ENCODE measurements at regions not wholly inside any gene's neighbourhood (a gene's known extent, or its start where the extent isn't known, plus 50 kb on each side); places are given as distances from the start of the nearest gene placed in this dataset.
A peak's percentile ranks its signal among the peaks of the same experiment; 100 is the strongest.

DNA sequence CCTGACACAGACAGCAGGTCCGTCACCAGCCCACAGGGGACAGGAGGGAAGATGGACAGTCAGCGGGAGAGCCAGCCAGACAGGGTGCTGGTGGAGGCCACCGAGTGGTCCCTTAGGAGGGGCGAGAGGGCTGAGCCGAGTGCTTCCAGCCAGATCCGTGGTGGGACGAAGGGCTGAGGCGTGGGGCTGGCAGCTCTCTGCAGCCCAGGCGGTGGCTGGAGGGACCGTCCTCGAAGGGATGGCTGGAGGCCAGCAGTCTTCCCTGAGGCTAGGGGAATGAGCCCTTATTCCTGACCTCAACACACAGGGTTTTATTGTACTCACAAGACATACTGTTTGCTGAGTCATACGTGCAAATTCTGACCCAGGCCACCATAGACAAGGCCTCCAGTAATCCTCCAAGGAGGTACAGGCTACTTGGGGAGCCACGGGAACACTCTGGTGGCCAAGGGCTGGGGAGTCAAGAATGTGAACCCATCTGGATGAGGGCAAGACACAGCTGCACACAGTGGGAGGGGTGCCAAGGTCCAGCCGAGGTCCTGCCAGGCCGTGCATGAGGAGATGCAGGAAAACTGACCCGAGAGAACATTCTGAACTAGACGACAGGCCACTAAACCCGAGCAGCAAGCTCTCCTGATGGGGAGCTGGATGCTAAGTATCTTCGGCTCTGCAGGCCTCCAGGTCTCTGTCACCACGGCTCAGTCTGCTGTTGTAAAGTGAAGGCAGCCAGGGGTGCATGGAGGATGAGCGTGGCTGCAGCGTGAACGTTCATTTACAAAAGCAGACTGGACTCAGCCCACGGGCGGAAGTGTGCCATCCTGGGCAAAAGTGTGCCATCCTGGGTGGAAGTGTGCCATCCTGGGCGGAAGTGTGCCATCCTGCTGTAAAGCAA, 242.5 kb downstream of the TTLL2 start:
- TF ChIP-seq ZNF317 (CRISPR knock-in tag; IDR thresholded peaks at IDR 0.05): no peak
- TF ChIP-seq DPF2 (CRISPR knock-in tag; IDR thresholded peaks at IDR 0.05; ENCODE audit: borderline replicate concordance, low read depth): no peak
- no peak for TF ChIP-seq NBN (conservative IDR thresholded peaks at IDR 0.05)
- TF ChIP-seq, protein P1, sequence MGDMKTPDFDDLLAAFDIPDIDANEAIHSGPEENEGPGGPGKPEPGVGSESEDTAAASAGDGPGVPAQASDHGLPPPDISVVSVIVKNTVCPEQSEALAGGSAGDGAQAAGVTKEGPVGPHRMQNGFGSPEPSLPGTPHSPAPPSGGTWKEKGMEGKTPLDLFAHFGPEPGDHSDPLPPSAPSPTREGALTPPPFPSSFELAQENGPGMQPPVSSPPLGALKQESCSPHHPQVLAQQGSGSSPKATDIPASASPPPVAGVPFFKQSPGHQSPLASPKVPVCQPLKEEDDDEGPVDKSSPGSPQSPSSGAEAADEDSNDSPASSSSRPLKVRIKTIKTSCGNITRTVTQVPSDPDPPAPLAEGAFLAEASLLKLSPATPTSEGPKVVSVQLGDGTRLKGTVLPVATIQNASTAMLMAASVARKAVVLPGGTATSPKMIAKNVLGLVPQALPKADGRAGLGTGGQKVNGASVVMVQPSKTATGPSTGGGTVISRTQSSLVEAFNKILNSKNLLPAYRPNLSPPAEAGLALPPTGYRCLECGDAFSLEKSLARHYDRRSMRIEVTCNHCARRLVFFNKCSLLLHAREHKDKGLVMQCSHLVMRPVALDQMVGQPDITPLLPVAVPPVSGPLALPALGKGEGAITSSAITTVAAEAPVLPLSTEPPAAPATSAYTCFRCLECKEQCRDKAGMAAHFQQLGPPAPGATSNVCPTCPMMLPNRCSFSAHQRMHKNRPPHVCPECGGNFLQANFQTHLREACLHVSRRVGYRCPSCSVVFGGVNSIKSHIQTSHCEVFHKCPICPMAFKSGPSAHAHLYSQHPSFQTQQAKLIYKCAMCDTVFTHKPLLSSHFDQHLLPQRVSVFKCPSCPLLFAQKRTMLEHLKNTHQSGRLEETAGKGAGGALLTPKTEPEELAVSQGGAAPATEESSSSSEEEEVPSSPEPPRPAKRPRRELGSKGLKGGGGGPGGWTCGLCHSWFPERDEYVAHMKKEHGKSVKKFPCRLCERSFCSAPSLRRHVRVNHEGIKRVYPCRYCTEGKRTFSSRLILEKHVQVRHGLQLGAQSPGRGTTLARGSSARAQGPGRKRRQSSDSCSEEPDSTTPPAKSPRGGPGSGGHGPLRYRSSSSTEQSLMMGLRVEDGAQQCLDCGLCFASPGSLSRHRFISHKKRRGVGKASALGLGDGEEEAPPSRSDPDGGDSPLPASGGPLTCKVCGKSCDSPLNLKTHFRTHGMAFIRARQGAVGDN (CRISPR knock-in tag; IDR thresholded peaks at IDR 0.05): peak; percentile 43; the same call in 1 of the 2 replicates
- TF ChIP-seq, protein P2, sequence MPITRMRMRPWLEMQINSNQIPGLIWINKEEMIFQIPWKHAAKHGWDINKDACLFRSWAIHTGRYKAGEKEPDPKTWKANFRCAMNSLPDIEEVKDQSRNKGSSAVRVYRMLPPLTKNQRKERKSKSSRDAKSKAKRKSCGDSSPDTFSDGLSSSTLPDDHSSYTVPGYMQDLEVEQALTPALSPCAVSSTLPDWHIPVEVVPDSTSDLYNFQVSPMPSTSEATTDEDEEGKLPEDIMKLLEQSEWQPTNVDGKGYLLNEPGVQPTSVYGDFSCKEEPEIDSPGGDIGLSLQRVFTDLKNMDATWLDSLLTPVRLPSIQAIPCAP (CRISPR knock-in tag; IDR thresholded peaks at IDR 0.05; ENCODE audit: low read depth): no peak
- no peak for TF ChIP-seq CEBPB (IDR thresholded peaks at IDR 0.05; ENCODE audit: borderline replicate concordance, low read depth, low read length)
- TF ChIP-seq ZNF777 (CRISPR knock-in tag; IDR thresholded peaks at IDR 0.05): no peak
